Smooth muscle cell (in vitro differentiated cells): ENCODE measurements at regions not wholly inside any gene's neighbourhood (a gene's known extent, or its start where the extent isn't known, plus 50 kb on each side); places are given as distances from the start of the nearest gene placed in this dataset.

Experiments
- DNase-seq: peaks from one replicate; lab custom pipeline; 2025; ENCODE audit not compliant: unreplicated experiment; lab: John Stamatoyannopoulos, UW
- H2AFZ ChIP-seq: fragments of 200-600 bp; sonication (generic); 2 replicates; pipeline ENCODE4 v1.6.0; 2016; ENCODE audit warnings: antibody characterized with exemption, low read depth, mild to moderate bottlenecking
- H3F3A ChIP-seq: fragments of 200-600 bp; sonication (generic); 2 replicates; pipeline ENCODE4 v1.6.0; 2017; ENCODE audit warnings: antibody characterized with exemption, low read depth
- H3K27ac ChIP-seq: fragments of 200-600 bp; sonication (generic); 2 replicates; pipeline ENCODE4 v1.5.1; 2016; ENCODE audit warnings: low read depth, mild to moderate bottlenecking
- H3K27me3 ChIP-seq: fragments of 200-600 bp; sonication (generic); 2 replicates; pipeline ENCODE4 v1.6.1; 2016; ENCODE audit warnings: low read depth, mild to moderate bottlenecking
- H3K36me3 ChIP-seq: fragments of 200-600 bp; sonication (generic); 2 replicates; pipeline ENCODE4 v1.5.1; 2016; ENCODE audit warnings: low read depth
- H3K4me1 ChIP-seq: fragments of 200-600 bp; sonication (generic); 2 replicates; pipeline ENCODE4 v1.5.1; 2016; ENCODE audit warnings: low read depth
- H3K4me2 ChIP-seq: fragments of 200-600 bp; sonication (generic); 2 replicates; pipeline ENCODE4 v1.6.0; 2016; ENCODE audit warnings: mild to moderate bottlenecking
- H3K4me3 ChIP-seq: fragments of 200-600 bp; sonication (generic); 2 replicates; pipeline ENCODE4 v1.5.1; 2016; ENCODE audit warnings: mild to moderate bottlenecking
- H3K79me2 ChIP-seq: fragments of 200-600 bp; sonication (generic); 2 replicates; pipeline ENCODE4 v1.6.0; 2016; ENCODE audit warnings: low read depth, mild to moderate bottlenecking
- H3K9ac ChIP-seq: fragments of 200-600 bp; sonication (generic); 2 replicates; pipeline ENCODE4 v1.6.0; 2016; ENCODE audit warnings: low read depth
- H3K9me3 ChIP-seq: fragments of 200-600 bp; sonication (generic); replicated peaks from 2 replicates; pipeline ENCODE4 v1.5.1; 2016; ENCODE audit warnings: low read depth
- H4K20me1 ChIP-seq: fragments of 200-600 bp; sonication (generic); 2 replicates; pipeline ENCODE4 v1.6.0; 2016; ENCODE audit warnings: low read depth
- WGBS: methylation state at CpG from one replicate; pipeline ENCODE4 v1.1.7; 2016; ENCODE audit warnings: low lambda C conversion rate; 5-methylcytosine and 5-hydroxymethylcytosine counted together
- TF ChIP-seq, protein P1 (sequence below): fragments of 200-600 bp; sonication (generic); IDR thresholded peaks from 2 replicates; pipeline ENCODE4 v1.5.1; 2017; ENCODE audit warnings: borderline replicate concordance, mild to moderate bottlenecking, antibody characterized with exemption; ENCODE audit not compliant: insufficient read depth, poor library complexity, severe bottlenecking

DNA sequence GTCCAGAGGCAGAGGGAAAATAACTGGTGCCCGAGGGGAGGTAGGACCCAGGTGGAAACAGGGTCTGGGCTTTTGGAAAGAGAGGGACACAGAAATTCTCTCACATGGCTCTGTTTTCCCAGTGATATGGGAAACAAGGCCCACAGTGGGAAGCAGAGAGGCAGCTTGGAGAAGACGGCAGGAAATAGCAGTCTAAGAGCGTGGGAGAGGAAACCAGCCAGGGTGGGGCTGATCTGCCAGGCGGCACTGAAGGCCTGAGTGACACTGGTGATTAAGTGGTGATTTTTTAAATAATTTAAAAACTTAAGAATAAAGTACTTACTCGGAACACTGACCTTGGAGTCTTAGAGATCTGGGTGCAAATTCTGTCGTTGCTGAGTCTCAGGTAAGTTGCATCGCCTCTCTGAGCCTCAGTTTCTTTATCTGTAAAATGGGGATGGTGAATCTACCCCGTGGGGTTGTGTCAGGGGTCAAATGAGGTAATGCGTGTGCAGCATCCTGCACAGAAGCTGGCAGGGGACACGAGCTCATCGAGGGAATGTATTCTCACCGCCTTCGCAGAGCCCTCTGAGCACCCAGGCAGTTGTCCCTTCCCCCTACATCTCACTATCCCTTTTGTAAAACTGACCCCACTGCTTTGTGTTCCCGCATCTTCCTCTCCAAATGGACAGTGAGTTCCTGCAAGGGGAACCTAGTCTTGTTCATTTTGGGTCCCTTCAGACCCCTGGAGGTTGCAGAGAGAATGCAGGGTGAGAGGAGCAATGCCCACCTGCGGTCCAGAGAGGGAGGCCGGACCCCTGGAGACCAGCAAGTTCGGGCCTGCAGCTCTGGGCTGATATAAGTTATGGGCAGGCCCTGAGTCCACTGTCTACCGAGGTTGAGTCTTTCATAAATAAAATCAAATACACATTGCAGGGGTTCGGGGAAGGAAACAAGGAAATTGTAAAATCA, 228.6 kb upstream of the PMEPA1 start:
- WGBS: 71% methylated on average over 19 of the region's 19 CpGs
- H3K27me3 ChIP-seq: no peaks in the 10 kb centered on the region
- H2AFZ ChIP-seq: peak overlapping the region; percentile 79
- H3K27ac ChIP-seq: peak overlapping the region; percentile 51
- no peaks in the 10 kb centered on the region for H4K20me1 ChIP-seq
- H3K4me2 ChIP-seq: no peak overlapping the region
- no peaks in the 10 kb centered on the region for H3F3A ChIP-seq
- no peak overlapping the region for H3K4me3 ChIP-seq
- no peak for DNase-seq
- TF ChIP-seq, protein P1, sequence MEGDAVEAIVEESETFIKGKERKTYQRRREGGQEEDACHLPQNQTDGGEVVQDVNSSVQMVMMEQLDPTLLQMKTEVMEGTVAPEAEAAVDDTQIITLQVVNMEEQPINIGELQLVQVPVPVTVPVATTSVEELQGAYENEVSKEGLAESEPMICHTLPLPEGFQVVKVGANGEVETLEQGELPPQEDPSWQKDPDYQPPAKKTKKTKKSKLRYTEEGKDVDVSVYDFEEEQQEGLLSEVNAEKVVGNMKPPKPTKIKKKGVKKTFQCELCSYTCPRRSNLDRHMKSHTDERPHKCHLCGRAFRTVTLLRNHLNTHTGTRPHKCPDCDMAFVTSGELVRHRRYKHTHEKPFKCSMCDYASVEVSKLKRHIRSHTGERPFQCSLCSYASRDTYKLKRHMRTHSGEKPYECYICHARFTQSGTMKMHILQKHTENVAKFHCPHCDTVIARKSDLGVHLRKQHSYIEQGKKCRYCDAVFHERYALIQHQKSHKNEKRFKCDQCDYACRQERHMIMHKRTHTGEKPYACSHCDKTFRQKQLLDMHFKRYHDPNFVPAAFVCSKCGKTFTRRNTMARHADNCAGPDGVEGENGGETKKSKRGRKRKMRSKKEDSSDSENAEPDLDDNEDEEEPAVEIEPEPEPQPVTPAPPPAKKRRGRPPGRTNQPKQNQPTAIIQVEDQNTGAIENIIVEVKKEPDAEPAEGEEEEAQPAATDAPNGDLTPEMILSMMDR: no peak
- H3K4me1 ChIP-seq: no peaks in the 10 kb centered on the region
- H3K36me3 ChIP-seq: no peaks in the 10 kb centered on the region
- H3K9ac ChIP-seq: no peak overlapping the region
- no peaks in the 10 kb centered on the region for H3K79me2 ChIP-seq
- H3K9me3 ChIP-seq: no peaks in the 10 kb centered on the region

GRCh38 chr20:57936636-57937385, 227.0 kb upstream of the PMEPA1 start:
- Histone ChIP-seq H3K4me1 (no peaks in the 10 kb centered on the region), H3K9ac (no peak overlapping the region), H3K27me3 (no peaks in the 10 kb centered on the region), H4K20me1 (no peaks in the 10 kb centered on the region), H3K27ac (no peak overlapping the region), H3K36me3 (no peaks in the 10 kb centered on the region), H3K4me2 (no peak overlapping the region), H3K79me2 (no peaks in the 10 kb centered on the region), H3K4me3 (no peak overlapping the region), H2AFZ (no peak overlapping the region), H3F3A (no peaks in the 10 kb centered on the region), H3K9me3 (no peaks in the 10 kb centered on the region)
- 78% methylated on average over 6 of the region's 6 CpGs for WGBS
- TF ChIP-seq, protein P1: no peak
- no peak for DNase-seq

GRCh38 chr20:57934913-57935312, 225.1 kb upstream of the PMEPA1 start:
- H3K9me3 ChIP-seq: no peaks in the 10 kb centered on the region
- no peaks in the 10 kb centered on the region for H3K79me2 ChIP-seq
- H3F3A ChIP-seq: no peaks in the 10 kb centered on the region
- TF ChIP-seq, protein P1: no peak
- no peak for DNase-seq
- no peak overlapping the region for H3K27ac ChIP-seq
- no peak overlapping the region for H3K4me2 ChIP-seq
- no peak overlapping the region for H3K4me3 ChIP-seq
- 89% methylated on average over 10 of the region's 10 CpGs for WGBS
- H3K36me3 ChIP-seq: no peaks in the 10 kb centered on the region
- H3K4me1 ChIP-seq: no peaks in the 10 kb centered on the region
- H3K27me3 ChIP-seq: no peaks in the 10 kb centered on the region
- H2AFZ ChIP-seq: no peak overlapping the region
- H4K20me1 ChIP-seq: no peaks in the 10 kb centered on the region
- no peak overlapping the region for H3K9ac ChIP-seq
